ENCODE measurements at regions not wholly inside any gene's neighbourhood (a gene's known extent, or its start where the extent isn't known, plus 50 kb on each side); places are given as distances from the start of the nearest gene placed in this dataset.

DNA sequence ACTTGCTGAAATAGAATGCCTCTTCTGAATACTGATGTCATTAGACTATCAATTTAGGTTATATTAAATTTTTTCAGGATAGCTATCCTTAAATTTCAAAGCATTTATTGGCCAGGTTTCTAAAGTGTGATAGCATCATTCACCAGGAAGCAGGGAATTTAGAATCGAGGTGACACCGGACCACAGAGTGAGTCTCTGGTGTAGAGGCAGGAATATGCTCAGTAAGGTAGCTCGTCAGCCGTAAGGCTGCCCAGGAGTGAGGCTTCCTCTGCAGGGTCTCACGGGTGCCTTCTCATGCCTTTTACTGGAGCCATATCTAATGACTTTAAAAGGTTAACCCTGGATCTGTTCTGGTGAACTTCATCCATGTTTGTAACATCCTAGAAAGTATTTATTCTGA, 170.8 kb upstream of the KLF14 start:
- no peak for TF ChIP-seq CTCF (IDR thresholded peaks at IDR 0.05)
- no peak for TF ChIP-seq ZFX (IDR thresholded peaks at IDR 0.05; ENCODE audit: borderline replicate concordance)
- no peak overlapping the region for H3K27ac ChIP-seq

DNA sequence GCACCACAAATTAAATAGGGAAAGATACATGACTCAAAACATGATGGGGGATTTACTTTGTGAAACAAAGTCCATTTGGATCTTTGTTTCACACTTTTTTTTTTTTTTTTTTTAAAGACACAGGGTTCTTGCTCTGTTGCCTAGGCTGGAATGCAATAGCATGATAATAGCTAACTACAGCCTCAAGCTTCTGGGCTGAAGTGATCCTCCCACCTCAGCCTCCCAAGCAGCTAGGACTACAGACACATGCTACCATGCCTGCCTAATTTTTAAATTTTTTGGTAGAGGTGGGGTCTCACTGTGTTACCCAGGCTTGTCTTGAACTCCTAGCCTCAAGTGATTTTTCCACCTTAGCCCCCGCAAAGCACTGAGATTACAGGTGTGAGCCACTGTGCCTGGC, 172.6 kb upstream of the KLF14 start:
- no peak overlapping the region for H3K27ac ChIP-seq
- TF ChIP-seq CTCF (IDR thresholded peaks at IDR 0.05) (no peak), ZFX (IDR thresholded peaks at IDR 0.05; ENCODE audit: borderline replicate concordance) (no peak)

GRCh38 chr7:130907439-130907838, 173.4 kb upstream of the KLF14 start:
- TF ChIP-seq ZFX (IDR thresholded peaks at IDR 0.05; ENCODE audit: borderline replicate concordance), result no peak
- no peak for TF ChIP-seq CTCF (IDR thresholded peaks at IDR 0.05)
- H3K27ac ChIP-seq, result no peak overlapping the region

DNA sequence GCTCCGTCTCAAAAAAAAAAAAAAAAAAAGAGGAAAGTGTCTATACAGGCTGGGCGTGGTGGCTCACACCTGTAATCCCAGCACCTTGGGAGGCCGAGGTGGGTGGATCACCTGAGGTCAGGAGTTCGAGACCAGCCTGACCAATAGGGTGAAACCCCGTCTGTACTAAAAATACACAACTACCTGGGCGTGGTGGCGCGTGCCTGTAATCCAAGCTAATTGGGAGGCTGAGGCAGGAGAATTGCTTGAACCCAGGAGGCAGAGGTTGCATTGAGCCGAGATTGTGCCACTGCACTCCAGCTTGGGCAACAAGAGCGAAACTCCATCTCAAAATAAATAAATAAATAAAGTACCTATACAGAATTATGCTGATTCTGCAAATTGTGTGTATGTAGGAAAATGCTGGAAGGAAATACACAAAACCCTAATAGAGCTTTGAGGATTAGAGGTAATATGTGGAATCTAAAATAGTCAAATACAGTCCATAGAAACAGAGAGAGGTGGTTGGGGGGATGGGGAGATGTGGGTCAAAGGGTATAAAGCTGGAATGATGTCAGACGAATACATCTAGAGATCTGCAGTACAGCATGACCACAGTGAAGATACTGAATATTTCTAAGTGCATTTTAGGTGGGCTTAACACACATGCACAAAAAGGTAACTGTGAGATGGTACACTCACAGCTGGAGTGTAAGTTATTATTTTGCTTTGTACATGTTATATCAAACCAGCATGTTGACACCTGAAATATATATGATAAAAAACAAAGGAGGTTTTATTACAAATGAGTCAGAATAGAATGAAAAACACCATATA, 174.5 kb upstream of the KLF14 start:
- H3K27ac ChIP-seq, result no peak overlapping the region
- TF ChIP-seq ZFX (IDR thresholded peaks at IDR 0.05; ENCODE audit: borderline replicate concordance) (no peak), CTCF (IDR thresholded peaks at IDR 0.05) (no peak)

DNA sequence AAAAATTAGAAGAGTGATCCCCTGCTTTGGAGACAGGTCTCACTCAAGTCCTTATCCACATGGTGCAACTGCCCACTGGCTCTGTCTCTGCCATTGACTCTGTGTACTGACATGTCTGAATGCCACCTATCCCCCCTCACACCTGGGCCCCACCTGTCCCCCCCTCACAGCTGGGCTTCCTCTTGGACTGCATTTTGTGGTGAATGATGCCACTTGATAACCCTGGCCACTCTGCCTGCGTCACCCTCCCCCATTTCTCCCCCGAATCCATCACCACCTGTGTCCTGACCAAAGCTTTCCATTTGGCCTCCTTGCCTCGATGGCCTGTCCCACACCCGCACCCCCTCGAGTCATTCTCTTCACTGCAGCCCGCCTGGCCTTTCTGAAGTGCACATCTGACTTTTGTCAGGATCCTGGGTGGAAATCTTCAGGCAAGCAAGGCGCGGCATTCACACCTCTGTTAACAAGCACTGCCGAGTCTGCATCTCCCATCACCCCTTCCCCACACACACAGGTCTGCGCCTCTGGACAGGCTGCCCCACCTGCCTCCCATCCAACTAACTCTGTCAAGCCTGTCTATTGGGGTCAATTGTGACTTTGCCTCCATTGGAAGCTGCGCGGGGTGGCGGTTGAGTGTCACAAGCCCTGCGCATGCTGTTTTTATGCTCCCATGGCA, 175.3 kb upstream of the KLF14 start:
- no peak for TF ChIP-seq CTCF (IDR thresholded peaks at IDR 0.05)
- TF ChIP-seq ZFX (IDR thresholded peaks at IDR 0.05; ENCODE audit: borderline replicate concordance), result no peak
- no peak overlapping the region for H3K27ac ChIP-seq

- TF ChIP-seq CTCF (IDR thresholded peaks at IDR 0.05) (no peak), ZFX (IDR thresholded peaks at IDR 0.05; ENCODE audit: borderline replicate concordance) (no peak)
- H3K27ac ChIP-seq, result no peak overlapping the region
These were observed 176.1 kb upstream of the KLF14 start for GRCh38 chr7:130909881-130910672.

All from 22Rv1 (cell line).